MCF 10A (cell line): ENCODE measurements at regions not wholly inside any gene's neighbourhood (a gene's known extent, or its start where the extent isn't known, plus 50 kb on each side); places are given as distances from the start of the nearest gene placed in this dataset.

Experiments used
- BruUV-seq: library from RNA; stranded (reverse); fragments of 400-500 nt; replicated peaks from 2 replicates; lab custom pipeline; 2021; lab: Mats Ljungman, UMichigan
- CTCF ChIA-PET: fragments of 300-600 bp; sonication (Branson Sonifier 250); formaldehyde crosslinking; extraction: SDS; loops from one replicate; lab custom pipeline; 2021; ENCODE audit warnings: antibody characterized with exemption, inconsistent platforms; lab: Yijun Ruan, JAX
- POLR2A ChIA-PET: fragments of 300-600, 350-650 bp; sonication (Branson Sonifier 250); formaldehyde crosslinking; extraction: SDS; loops from one replicate; lab custom pipeline; 2020; ENCODE audit warnings: antibody characterized with exemption, inconsistent platforms; lab: Yijun Ruan, JAX
- DNase-seq: peaks from one replicate; pipeline ENCODE4 v3.0.0-alpha.2; 2018; ENCODE audit not compliant: unreplicated experiment
- H3K27ac Mint-ChIP-seq: one replicate; pipeline ENCODE4 v1.8.0; 2022; ENCODE audit warnings: mild to moderate bottlenecking, low read depth, mixed read lengths; ENCODE audit not compliant: unreplicated experiment
- H3K27me3 Mint-ChIP-seq: one replicate; pipeline ENCODE4 v1.8.0; 2022; ENCODE audit warnings: mixed read lengths; ENCODE audit not compliant: insufficient read depth, unreplicated experiment
- H3K36me3 Mint-ChIP-seq: one replicate; pipeline ENCODE4 v1.8.0; 2022; ENCODE audit warnings: mild to moderate bottlenecking, moderate library complexity, mixed read lengths; ENCODE audit not compliant: insufficient read depth, unreplicated experiment
- H3K4me1 Mint-ChIP-seq: one replicate; pipeline ENCODE4 v1.8.0; 2022; ENCODE audit warnings: mixed read lengths; ENCODE audit not compliant: insufficient read depth, unreplicated experiment
- H3K4me3 Mint-ChIP-seq: one replicate; pipeline ENCODE4 v1.8.0; 2022; ENCODE audit warnings: mild to moderate bottlenecking, moderate library complexity, mixed read lengths; ENCODE audit not compliant: unreplicated experiment
- H3K9me3 Mint-ChIP-seq: one replicate; pipeline ENCODE4 v1.8.0; 2022; ENCODE audit warnings: mixed read lengths; ENCODE audit not compliant: unreplicated experiment
- CTCF ChIP-seq: fragments of 200-600 bp; IDR thresholded peaks from one replicate; pipeline ENCODE4 v1.8.0; 2022; ENCODE audit warnings: antibody characterized with exemption, mild to moderate bottlenecking; ENCODE audit not compliant: unreplicated experiment
- intact Hi-C: fragments of 100-400 bp; cut with micrococcal nuclease; formaldehyde crosslinking; loops from 2 replicates; pipeline ENCODE4 v1.14.1; 2022

DNA sequence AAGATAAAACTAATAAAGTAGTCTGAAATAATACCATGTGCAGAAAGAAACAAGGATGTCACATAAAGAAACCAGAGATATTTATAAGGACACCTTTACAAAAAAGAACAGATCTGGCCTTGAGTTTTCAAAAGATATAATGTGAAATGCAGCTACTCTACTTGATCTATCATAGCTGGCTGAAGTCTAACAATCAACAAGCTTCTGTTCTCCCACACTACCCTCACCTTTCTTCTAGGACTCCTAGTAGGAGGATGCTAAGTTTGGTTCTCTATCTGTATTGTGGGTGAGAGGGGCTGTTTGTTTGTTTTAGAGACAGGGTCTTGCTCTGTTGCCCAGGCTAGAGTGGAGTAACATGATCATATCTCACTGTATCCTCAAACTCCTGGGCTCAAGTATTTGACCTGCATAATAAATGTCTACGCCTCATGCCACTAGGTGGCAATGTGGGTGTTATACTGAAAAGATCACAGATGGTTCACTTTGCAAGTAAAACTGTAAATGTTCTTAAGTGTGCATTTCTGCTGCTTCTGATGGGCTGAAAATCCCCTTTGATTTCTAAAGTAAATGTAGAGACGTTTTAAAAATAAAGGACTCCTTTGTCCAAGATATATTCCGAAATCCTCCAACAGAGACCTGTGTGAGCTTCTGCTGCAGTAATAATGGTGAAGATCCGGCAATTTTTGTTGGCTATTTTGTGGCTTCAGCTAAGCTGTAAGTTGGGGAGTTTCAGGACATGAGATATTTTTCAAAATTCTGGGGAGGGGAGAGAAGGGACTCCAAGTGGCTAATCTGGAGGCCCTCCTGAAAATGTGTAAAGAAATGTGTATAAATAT is 269.3 kb downstream of the DAD1 start:
- peak; percentile 68 for TF ChIP-seq CTCF
- Mint-ChIP-seq H3K36me3 (no peaks in the 10 kb centered on the region), H3K4me3 (no peak overlapping the region), H3K27ac (no peak overlapping the region), H3K27me3 (peaks cover 13% of the 10 kb centered on the region), H3K9me3 (no peaks in the 10 kb centered on the region), H3K4me1 (peaks cover 6% of the 10 kb centered on the region)
- ChIA-PET CTCF (interaction anchor here (0.6 to 12.1 kb wide), 58 partner anchors 9 to 409 kb away, joined by 3 to 294 read pairs (median 6); no protein-coding TSS in a partner anchor), POLR2A (interaction anchor here (0.8 to 3.0 kb wide), 5 partner anchors 46 to 61 kb away, joined by 3 to 24 read pairs (median 4); no protein-coding TSS in a partner anchor)
- DNase-seq, result peak; percentile 62
- intact Hi-C loops, result loop anchor here (1.0 to 2.0 kb wide), 2 partner anchors 56 to 99 kb away; no protein-coding TSS in a partner anchor
- no TSS peak for BruUV-seq

- intact Hi-C loops, result loop anchor here (1.0 to 2.0 kb wide), 2 partner anchors 56 to 98 kb away; no protein-coding TSS in a partner anchor
- H3K9me3 Mint-ChIP-seq, result no peaks in the 10 kb centered on the region
- BruUV-seq, result no TSS peak
- ChIA-PET POLR2A (interaction anchor here (0.8 to 3.0 kb wide), 3 partner anchors 54 to 62 kb away, joined by 3 to 24 read pairs (median 11); no protein-coding TSS in a partner anchor), CTCF (interaction anchor here (0.7 to 12.1 kb wide), 47 partner anchors 9 to 780 kb away, joined by 3 to 294 read pairs (median 6); no protein-coding TSS in a partner anchor)
- H3K4me3 Mint-ChIP-seq, result no peak overlapping the region
- DNase-seq, result no peak
- H3K36me3 Mint-ChIP-seq, result no peaks in the 10 kb centered on the region
- H3K27me3 Mint-ChIP-seq, result peaks cover 13% of the 10 kb centered on the region
- no peak for TF ChIP-seq CTCF
- no peak overlapping the region for H3K27ac Mint-ChIP-seq
- peaks cover 6% of the 10 kb centered on the region for H3K4me1 Mint-ChIP-seq
Observed at GRCh38 chr14:22318951-22319350, 270.1 kb downstream of the DAD1 start.

GRCh38 chr14:22316473-22316872 is 272.6 kb downstream of the DAD1 start:
- Mint-ChIP-seq H3K4me1 (peaks cover 6% of the 10 kb centered on the region), H3K36me3 (no peaks in the 10 kb centered on the region), H3K27me3 (peaks cover under 1% of the 10 kb centered on the region), H3K4me3 (no peak overlapping the region), H3K27ac (no peak overlapping the region), H3K9me3 (no peaks in the 10 kb centered on the region)
- ChIA-PET POLR2A (no interaction called here), CTCF (interaction anchor here (0.7 to 12.1 kb wide), 7 partner anchors 56 to 337 kb away, joined by 3 to 294 read pairs (median 4); no protein-coding TSS in a partner anchor)
- no TSS peak for BruUV-seq
- DNase-seq, result no peak
- intact Hi-C loops, result no loop called here
- TF ChIP-seq CTCF, result no peak

DNA sequence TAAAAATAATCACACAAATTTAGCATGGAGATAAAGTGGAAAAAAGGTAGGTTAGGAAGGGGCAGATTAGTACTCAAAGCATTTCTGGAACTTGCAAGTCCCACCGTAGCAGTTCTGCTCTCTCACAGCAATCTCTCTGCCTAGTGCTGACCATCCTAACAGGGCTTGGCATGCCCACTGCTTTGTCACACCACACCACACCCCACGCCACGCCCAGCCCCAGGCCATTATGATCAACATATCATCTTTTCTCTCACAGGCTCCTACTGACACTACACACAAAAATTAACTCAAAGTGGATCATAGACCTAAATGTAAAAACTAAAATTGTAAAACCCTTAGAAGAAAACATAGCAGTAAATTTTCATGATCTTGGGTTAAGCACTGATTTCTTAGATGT is 273.7 kb downstream of the DAD1 start:
- ChIA-PET CTCF (interaction anchor here (0.7 to 3.5 kb wide), 15 partner anchors 8 to 156 kb away, joined by 3 to 52 read pairs (median 4); no protein-coding TSS in a partner anchor), POLR2A (interaction anchor here (0.6 to 1.1 kb wide), 2 partner anchors 13 to 71 kb away, joined by 3 read pairs; no protein-coding TSS in a partner anchor)
- DNase-seq, result no peak
- H3K4me1 Mint-ChIP-seq, result peaks cover 6% of the 10 kb centered on the region
- H3K27ac Mint-ChIP-seq, result peak overlapping the region; percentile 51
- no TSS peak for BruUV-seq
- no peaks in the 10 kb centered on the region for H3K36me3 Mint-ChIP-seq
- H3K4me3 Mint-ChIP-seq, result no peak overlapping the region
- H3K9me3 Mint-ChIP-seq, result no peaks in the 10 kb centered on the region
- no peaks in the 10 kb centered on the region for H3K27me3 Mint-ChIP-seq
- TF ChIP-seq CTCF, result no peak
- intact Hi-C loops, result loop anchor here (2.0 kb wide), 1 partner anchor 157 kb away; no protein-coding TSS in a partner anchor
